ENCODE measurements at regions not wholly inside any gene's neighbourhood (a gene's known extent, or its start where the extent isn't known, plus 50 kb on each side); places are given as distances from the start of the nearest gene placed in this dataset.

GRCh38 chr11:105553025-105553424 lies 56.8 kb upstream of the GRIA4 start:
- TF ChIP-seq, protein P1, sequence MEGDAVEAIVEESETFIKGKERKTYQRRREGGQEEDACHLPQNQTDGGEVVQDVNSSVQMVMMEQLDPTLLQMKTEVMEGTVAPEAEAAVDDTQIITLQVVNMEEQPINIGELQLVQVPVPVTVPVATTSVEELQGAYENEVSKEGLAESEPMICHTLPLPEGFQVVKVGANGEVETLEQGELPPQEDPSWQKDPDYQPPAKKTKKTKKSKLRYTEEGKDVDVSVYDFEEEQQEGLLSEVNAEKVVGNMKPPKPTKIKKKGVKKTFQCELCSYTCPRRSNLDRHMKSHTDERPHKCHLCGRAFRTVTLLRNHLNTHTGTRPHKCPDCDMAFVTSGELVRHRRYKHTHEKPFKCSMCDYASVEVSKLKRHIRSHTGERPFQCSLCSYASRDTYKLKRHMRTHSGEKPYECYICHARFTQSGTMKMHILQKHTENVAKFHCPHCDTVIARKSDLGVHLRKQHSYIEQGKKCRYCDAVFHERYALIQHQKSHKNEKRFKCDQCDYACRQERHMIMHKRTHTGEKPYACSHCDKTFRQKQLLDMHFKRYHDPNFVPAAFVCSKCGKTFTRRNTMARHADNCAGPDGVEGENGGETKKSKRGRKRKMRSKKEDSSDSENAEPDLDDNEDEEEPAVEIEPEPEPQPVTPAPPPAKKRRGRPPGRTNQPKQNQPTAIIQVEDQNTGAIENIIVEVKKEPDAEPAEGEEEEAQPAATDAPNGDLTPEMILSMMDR (IDR thresholded peaks at IDR 0.05; ENCODE audit: control insufficient read depth, extremely low read depth, insufficient read depth) = no peak
- no peak overlapping the region for H3K4me3 ChIP-seq (ENCODE audit: low read depth, low read length)
- no peak for DNase-seq (ENCODE audit: low read depth)

- H3K4me3 ChIP-seq (ENCODE audit: low read depth, low read length) = no peak overlapping the region
- DNase-seq (ENCODE audit: low read depth) = no peak
- TF ChIP-seq, protein P1 (IDR thresholded peaks at IDR 0.05; ENCODE audit: control insufficient read depth, extremely low read depth, insufficient read depth) = no peak
These were observed 61.5 kb upstream of the GRIA4 start for GRCh38 chr11:105548359-105548758.

- TF ChIP-seq, protein P1 (IDR thresholded peaks at IDR 0.05; ENCODE audit: control insufficient read depth, extremely low read depth, insufficient read depth) = no peak
- H3K4me3 ChIP-seq (ENCODE audit: low read depth, low read length) = no peak overlapping the region
- no peak for DNase-seq (ENCODE audit: low read depth)
These were observed 71.3 kb upstream of the GRIA4 start for GRCh38 chr11:105538588-105538987.

DNA sequence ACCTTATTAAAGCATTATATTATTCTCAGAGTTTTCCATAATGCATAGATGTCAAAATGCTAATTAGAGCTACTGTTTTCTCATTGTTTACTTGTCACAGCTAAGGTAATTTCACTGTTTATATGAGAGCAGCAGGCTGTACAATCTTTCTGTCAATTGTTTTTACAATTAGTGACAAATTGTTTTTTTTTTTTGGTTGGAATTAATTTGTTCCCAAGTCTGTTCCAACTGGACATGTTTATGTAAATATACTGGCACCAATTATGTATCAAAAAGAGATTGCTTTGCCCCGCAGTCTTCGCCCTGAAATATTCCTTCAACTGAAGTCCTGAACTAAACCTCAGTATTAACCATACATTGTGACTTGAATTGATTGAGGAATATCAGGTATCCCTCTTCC lies 72.3 kb upstream of the GRIA4 start:
- TF ChIP-seq, protein P1 (IDR thresholded peaks at IDR 0.05; ENCODE audit: control insufficient read depth, extremely low read depth, insufficient read depth) = no peak
- no peak for DNase-seq (ENCODE audit: low read depth)
- no peak overlapping the region for H3K4me3 ChIP-seq (ENCODE audit: low read depth, low read length)

GRCh38 chr11:105524286-105524685 lies 85.6 kb upstream of the GRIA4 start:
- no peak for DNase-seq (ENCODE audit: low read depth)

GRCh38 chr11:105520706-105521345 lies 89.0 kb upstream of the GRIA4 start:
- TF ChIP-seq, protein P1 (IDR thresholded peaks at IDR 0.05; ENCODE audit: control insufficient read depth, extremely low read depth, insufficient read depth) = no peak
- no peak for DNase-seq (ENCODE audit: low read depth)
- no peak overlapping the region for H3K4me3 ChIP-seq (ENCODE audit: low read depth, low read length)

More at GRCh38 chr11:105524286-105524685, 85.6 kb upstream of the GRIA4 start:
- no peak overlapping the region for H3K4me3 ChIP-seq (ENCODE audit: low read depth, low read length)
- TF ChIP-seq, protein P1 (IDR thresholded peaks at IDR 0.05; ENCODE audit: control insufficient read depth, extremely low read depth, insufficient read depth) = no peak
